Activated CD4-positive, alpha-beta T cell treated with anti-CD3 and anti-CD28 coated beads, Interleukin-2, amount 10 ng/mL, durations not matched to agents 24 days and 14 days (primary cell): ENCODE measurements at regions not wholly inside any gene's neighbourhood (a gene's known extent, or its start where the extent isn't known, plus 50 kb on each side); places are given as distances from the start of the nearest gene placed in this dataset.

Source experiments
- DNase-seq: peaks from one replicate; pipeline ENCODE4 v3.0.0; 2022
- H3K27ac Mint-ChIP-seq: one replicate; pipeline ENCODE4 v1.8.0; 2022; ENCODE audit warnings: mild to moderate bottlenecking, mixed read lengths
- H3K27me3 Mint-ChIP-seq: one replicate; pipeline ENCODE4 v1.8.0; 2022; ENCODE audit warnings: mixed read lengths
- H3K36me3 Mint-ChIP-seq: one replicate; pipeline ENCODE4 v1.8.0; 2022; ENCODE audit warnings: low read depth, mild to moderate bottlenecking, mixed read lengths
- H3K4me1 Mint-ChIP-seq: one replicate; pipeline ENCODE4 v1.8.0; 2021; ENCODE audit warnings: mixed read lengths
- H3K4me3 Mint-ChIP-seq: one replicate; pipeline ENCODE4 v1.8.0; 2022; ENCODE audit warnings: mild to moderate bottlenecking, moderate library complexity, mixed read lengths
- H3K9me3 Mint-ChIP-seq: one replicate; pipeline ENCODE4 v1.8.0; 2021; ENCODE audit warnings: mixed read lengths
- intact Hi-C: fragments of 100-400 bp; cut with micrococcal nuclease; formaldehyde crosslinking; loops from one replicate; pipeline ENCODE4 v1.15.1; 2023

GRCh38 chr11:133582750-133583149 is 50.4 kb upstream of the OPCML start:
- H3K4me3 Mint-ChIP-seq: no peak overlapping the region
- no peak overlapping the region for H3K27ac Mint-ChIP-seq
- H3K27me3 Mint-ChIP-seq: no peaks in the 10 kb centered on the region
- intact Hi-C loops: no loop called here
- H3K9me3 Mint-ChIP-seq: no peaks in the 10 kb centered on the region
- no peak for DNase-seq
- no peaks in the 10 kb centered on the region for H3K4me1 Mint-ChIP-seq
- no peaks in the 10 kb centered on the region for H3K36me3 Mint-ChIP-seq

- Mint-ChIP-seq H3K9me3 (no peaks in the 10 kb centered on the region), H3K36me3 (no peaks in the 10 kb centered on the region), H3K27ac (no peak overlapping the region), H3K27me3 (no peaks in the 10 kb centered on the region), H3K4me1 (no peaks in the 10 kb centered on the region), H3K4me3 (no peak overlapping the region)
- intact Hi-C loops: no loop called here
- DNase-seq: no peak
These were observed 50.0 kb upstream of the OPCML start for GRCh38 chr11:133582326-133582725.
